Effector memory CD4-positive, alpha-beta T cell (primary cell): ENCODE measurements at regions not wholly inside any gene's neighbourhood (a gene's known extent, or its start where the extent isn't known, plus 50 kb on each side); places are given as distances from the start of the nearest gene placed in this dataset.

Experiments used
- DNase-seq, 3 donors: peaks; one replicate each; pipeline ENCODE4 v3.0.0-alpha.2; 2020
- H3K27ac ChIP-seq: 2 replicates; pipeline ENCODE4 v1.7.0; 2013; ENCODE audit warnings: mild to moderate bottlenecking, low read length, moderate library complexity; ENCODE audit not compliant: insufficient read depth, poor library complexity, severe bottlenecking
- H3K27me3 ChIP-seq: replicated peaks from 2 replicates; pipeline ENCODE4 v1.7.0; 2013; ENCODE audit warnings: mild to moderate bottlenecking, low read length; ENCODE audit not compliant: insufficient read depth, control insufficient read depth, poor library complexity, severe bottlenecking
- H3K36me3 ChIP-seq: 2 replicates; pipeline ENCODE4 v1.7.0; 2013; ENCODE audit warnings: mild to moderate bottlenecking, low read length, moderate library complexity; ENCODE audit not compliant: control insufficient read depth, insufficient read depth
- H3K4me1 ChIP-seq: 2 replicates; pipeline ENCODE4 v1.7.0; 2013; ENCODE audit warnings: low read length, mild to moderate bottlenecking; ENCODE audit not compliant: control insufficient read depth, insufficient read depth, poor library complexity, severe bottlenecking
- H3K4me3 ChIP-seq: 2 replicates; pipeline ENCODE4 v1.7.0; 2013; ENCODE audit warnings: low read length, low read depth, mild to moderate bottlenecking; ENCODE audit not compliant: insufficient read depth, poor library complexity, severe bottlenecking
- H3K9me3 ChIP-seq: 2 replicates; pipeline ENCODE4 v1.7.0; 2013; ENCODE audit warnings: mild to moderate bottlenecking, low read length, moderate library complexity; ENCODE audit not compliant: control insufficient read depth

DNA sequence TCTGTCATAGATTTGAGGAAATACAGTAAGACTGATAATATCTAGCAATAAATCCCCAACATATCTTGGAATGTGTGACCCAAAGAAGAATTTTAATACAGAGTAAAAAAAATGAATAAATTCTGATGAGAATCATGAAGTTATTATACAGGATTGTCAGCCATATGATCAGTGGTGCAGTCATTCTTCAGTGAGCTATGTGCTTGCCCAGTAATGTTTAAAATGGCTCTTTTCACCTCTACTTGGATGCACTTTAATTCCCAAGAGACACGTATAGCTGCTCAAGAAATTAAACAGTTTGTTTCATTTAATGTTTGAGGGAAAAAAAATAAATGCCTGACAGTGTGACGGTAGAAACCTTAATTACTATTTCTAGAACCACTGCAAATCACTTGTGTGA is 215.3 kb upstream of the FAM174A start:
- Histone ChIP-seq H3K4me3 (no peak overlapping the region), H3K27ac (no peak overlapping the region), H3K9me3 (no peaks in the 10 kb centered on the region), H3K36me3 (no peaks in the 10 kb centered on the region), H3K4me1 (no peaks in the 10 kb centered on the region), H3K27me3 (no peaks in the 10 kb centered on the region)
- no peak for DNase-seq

DNA sequence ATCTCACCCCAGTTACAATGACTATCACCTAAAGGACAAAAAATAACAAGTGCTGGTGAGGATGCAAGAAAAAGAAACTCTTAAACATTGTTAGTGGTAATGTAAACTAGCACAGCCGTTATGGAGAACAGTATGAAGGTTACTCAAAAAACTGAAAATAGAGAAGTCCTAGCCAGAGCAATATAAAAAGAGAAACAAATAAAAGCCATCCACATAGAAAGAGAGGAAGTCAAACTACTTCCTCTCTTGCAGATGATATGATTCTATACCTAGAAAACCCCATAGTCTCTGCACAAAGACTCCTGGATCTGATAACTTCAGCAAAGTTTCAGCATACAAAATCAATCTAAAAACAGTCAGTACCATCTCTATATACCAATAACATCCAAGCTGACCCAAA is 221.5 kb upstream of the FAM174A start:
- H3K4me1 ChIP-seq: no peaks in the 10 kb centered on the region
- H3K27ac ChIP-seq: no peak overlapping the region
- H3K36me3 ChIP-seq: no peaks in the 10 kb centered on the region
- no peaks in the 10 kb centered on the region for H3K27me3 ChIP-seq
- no peak overlapping the region for H3K4me3 ChIP-seq
- DNase-seq: no peak
- H3K9me3 ChIP-seq: no peaks in the 10 kb centered on the region

DNA sequence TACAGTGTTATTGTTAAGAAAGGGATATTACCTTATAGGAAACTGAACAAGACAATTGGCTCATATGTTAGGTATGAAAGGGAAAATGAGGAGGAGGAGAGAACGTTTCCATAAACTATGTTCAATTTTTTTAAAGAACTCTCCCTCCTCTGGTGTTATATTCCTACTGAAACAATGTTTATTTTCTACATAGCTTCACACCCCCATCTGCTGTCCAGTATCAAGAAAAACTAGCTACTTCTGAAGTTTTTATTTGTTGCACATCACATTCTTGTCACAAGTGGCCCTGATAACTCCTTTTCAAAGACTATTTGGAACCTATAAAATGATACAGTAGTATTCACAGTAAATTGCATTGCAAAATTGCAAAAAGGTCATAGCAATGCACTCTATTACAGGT is 223.4 kb upstream of the FAM174A start:
- no peak for DNase-seq
- Histone ChIP-seq H3K4me1 (no peaks in the 10 kb centered on the region), H3K27me3 (no peaks in the 10 kb centered on the region), H3K36me3 (no peaks in the 10 kb centered on the region), H3K4me3 (no peak overlapping the region), H3K9me3 (no peaks in the 10 kb centered on the region), H3K27ac (no peak overlapping the region)

DNA sequence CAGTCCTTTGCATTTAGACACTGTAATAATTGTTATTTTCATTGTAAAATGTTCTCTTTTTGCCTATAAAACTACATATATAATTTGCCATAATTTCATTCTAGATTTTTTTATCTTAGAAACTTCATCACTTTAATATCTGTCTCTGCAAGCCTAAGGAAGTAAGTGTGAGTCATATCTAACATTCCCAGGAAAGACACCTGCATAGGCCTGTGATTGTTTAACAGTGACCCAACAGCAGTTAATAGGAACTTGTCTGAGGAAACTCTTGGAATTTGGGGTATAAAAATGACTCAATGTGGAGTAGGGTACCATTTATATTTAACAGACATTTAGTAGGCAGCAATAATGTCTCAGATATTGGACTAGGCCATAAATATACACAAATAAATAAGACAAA is 229.2 kb upstream of the FAM174A start:
- no peak overlapping the region for H3K4me3 ChIP-seq
- no peaks in the 10 kb centered on the region for H3K4me1 ChIP-seq
- no peak overlapping the region for H3K27ac ChIP-seq
- H3K27me3 ChIP-seq: no peaks in the 10 kb centered on the region
- H3K9me3 ChIP-seq: no peaks in the 10 kb centered on the region
- no peak for DNase-seq
- no peaks in the 10 kb centered on the region for H3K36me3 ChIP-seq

DNA sequence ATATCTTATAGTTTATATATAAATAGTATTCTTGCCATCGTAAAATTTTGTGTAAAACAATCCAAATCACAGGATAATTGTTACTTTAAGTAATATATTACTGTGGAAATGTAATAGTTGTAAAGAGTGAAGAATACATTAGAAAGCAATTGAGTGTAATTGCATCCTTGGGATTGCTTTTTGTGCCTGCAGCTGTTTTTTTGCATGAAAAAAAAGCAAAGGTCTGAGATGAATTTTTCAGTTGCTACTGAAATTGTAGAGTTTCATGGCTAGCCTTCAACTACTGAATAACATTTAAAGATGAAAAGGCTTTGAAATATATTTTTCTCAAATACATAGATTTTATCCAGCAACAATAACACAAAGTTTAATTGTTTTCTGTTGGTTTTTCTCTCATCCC is 232.0 kb upstream of the FAM174A start:
- DNase-seq: no peak
- no peaks in the 10 kb centered on the region for H3K36me3 ChIP-seq
- H3K9me3 ChIP-seq: no peaks in the 10 kb centered on the region
- no peaks in the 10 kb centered on the region for H3K4me1 ChIP-seq
- no peak overlapping the region for H3K4me3 ChIP-seq
- H3K27ac ChIP-seq: no peak overlapping the region
- no peaks in the 10 kb centered on the region for H3K27me3 ChIP-seq

DNA sequence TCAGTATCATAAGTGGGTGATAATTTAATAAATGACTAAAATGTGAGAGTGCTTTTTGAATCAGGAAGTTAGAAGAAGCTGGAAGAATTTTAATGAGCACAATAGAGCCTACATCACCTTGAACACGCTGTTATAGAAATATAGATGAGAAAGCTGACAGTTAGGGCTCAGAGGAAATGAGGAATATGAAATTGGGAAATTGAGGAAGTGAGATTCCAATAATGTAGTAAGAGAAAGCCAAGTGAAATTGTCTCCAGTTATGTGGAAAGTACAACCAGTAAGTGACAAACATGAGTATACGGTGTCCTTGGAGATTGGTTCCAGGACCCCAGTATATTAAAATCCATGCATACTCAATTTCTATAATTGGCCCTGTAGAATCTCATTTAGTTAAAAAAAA is 235.9 kb upstream of the FAM174A start:
- H3K9me3 ChIP-seq: no peaks in the 10 kb centered on the region
- H3K27ac ChIP-seq: no peak overlapping the region
- no peaks in the 10 kb centered on the region for H3K36me3 ChIP-seq
- H3K4me3 ChIP-seq: no peak overlapping the region
- DNase-seq: no peak
- H3K27me3 ChIP-seq: no peaks in the 10 kb centered on the region
- H3K4me1 ChIP-seq: no peaks in the 10 kb centered on the region

DNA sequence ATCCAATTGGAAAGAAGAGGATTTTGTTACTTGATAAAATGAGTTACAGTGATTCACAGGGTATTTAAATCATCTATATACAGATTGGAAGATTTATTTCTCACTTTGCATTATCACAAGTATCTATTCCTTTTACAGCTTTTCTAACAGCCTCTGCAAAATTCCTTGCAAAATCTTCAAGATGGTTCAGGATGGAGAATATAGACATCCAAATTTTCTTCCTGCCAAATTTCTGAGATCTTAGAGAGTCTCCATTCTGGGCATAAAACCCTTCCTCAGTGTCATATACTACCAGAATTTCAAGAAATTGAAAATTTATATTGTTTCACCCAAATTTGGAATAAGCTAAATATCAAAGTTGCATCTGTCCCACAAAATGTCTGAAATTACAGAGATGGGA is 259.1 kb upstream of the FAM174A start:
- no peaks in the 10 kb centered on the region for H3K9me3 ChIP-seq
- H3K4me1 ChIP-seq: no peaks in the 10 kb centered on the region
- DNase-seq: no peak
- H3K36me3 ChIP-seq: no peaks in the 10 kb centered on the region
- no peak overlapping the region for H3K27ac ChIP-seq
- H3K4me3 ChIP-seq: no peak overlapping the region
- H3K27me3 ChIP-seq: no peaks in the 10 kb centered on the region

DNA sequence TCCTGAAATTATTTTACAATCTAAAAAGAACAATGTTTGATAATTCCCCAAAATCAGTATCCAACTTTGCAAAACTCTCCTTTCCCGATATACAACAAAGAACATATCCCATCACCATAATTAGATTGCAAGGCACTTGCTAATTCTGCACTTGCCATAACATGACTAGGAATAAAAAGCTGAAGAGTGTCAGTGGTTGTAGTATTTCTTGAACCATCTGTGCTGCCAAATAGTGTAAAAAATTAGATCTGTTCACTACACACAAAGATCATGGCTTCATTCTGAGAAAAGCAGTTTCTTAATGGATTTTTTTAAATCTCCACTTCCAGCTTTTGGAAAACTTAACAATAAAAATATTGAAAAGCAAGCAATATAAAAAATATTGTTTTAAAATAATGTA is 259.5 kb upstream of the FAM174A start:
- H3K27me3 ChIP-seq: no peaks in the 10 kb centered on the region
- H3K4me1 ChIP-seq: no peaks in the 10 kb centered on the region
- no peaks in the 10 kb centered on the region for H3K9me3 ChIP-seq
- H3K4me3 ChIP-seq: no peak overlapping the region
- H3K36me3 ChIP-seq: no peaks in the 10 kb centered on the region
- H3K27ac ChIP-seq: no peak overlapping the region
- DNase-seq: no peak

DNA sequence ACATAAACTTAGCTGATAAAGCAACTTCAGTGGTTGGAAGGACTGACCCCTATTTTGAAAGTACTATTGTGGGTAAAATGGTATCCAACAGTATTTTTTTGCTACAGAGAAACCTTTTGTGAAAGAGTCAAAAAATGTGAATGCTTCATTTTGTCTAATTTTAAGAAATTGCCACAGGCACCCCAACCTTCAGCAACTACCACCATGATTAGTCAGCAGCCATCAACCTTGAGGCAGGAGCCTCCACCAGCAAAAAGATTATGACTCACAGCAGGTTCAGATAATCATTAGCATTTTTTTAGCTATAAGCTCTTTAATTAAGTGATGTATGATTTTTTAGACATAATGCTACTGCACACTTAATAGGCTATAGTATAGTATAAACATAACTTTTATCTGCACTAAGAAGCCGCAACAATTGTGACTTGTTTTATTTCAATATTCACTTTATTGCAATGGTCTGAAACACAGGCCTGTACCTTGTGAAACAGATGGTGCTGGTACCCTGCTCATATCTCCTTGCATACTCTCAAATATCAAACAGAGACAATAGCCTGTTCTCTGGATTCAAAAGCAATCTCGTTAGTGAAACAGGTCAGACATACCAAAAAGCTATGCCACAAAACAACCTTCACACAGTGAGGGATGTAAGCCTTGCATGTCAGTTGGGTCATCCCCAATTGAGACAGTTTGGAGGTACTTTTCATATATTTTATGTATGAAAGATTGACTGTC is 261.2 kb upstream of the FAM174A start:
- Histone ChIP-seq H3K27ac (no peak overlapping the region), H3K27me3 (no peaks in the 10 kb centered on the region), H3K9me3 (no peaks in the 10 kb centered on the region), H3K4me1 (no peaks in the 10 kb centered on the region), H3K4me3 (no peak overlapping the region), H3K36me3 (no peaks in the 10 kb centered on the region)
- no peak for DNase-seq

DNA sequence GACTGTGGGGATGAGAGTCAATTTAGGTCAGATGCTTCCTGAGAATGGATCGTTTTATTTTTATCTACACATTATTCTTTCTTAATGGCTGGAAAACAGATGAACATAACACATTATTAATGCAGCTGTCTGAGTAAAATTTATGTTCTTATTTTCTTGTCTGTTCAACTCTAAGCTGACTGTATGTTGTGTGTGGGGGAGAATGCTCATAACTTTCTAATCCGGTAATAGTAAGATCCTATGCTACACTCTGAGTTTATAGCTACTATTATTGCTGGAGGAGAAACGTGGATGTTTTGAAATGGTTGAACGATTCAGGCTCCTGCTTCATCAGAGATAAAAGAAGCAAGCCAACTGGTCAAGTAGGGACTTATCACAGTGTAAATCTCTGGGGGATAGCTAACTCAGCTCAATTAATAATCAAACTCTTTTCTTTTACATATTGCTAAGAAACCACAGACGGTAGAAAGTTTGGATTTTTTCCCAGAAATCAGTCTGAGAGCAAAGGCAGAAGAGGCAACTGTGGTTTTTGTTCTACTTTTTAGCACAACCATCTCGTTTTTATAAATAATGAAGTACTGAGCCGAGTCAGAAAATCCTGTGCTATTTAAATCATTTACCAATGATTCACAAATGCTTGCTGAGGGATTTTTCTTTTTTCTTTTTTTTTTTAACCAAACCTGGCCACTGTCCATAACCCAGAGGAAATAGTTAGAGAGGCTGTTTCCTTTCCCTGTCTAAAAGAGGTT is 265.0 kb upstream of the FAM174A start:
- DNase-seq: no peak

More for the DNA sequence above, 265.0 kb upstream of the FAM174A start:
- H3K4me3 ChIP-seq: no peak overlapping the region
- H3K27me3 ChIP-seq: no peaks in the 10 kb centered on the region
- no peaks in the 10 kb centered on the region for H3K4me1 ChIP-seq
- no peaks in the 10 kb centered on the region for H3K9me3 ChIP-seq
- H3K36me3 ChIP-seq: no peaks in the 10 kb centered on the region
- no peak overlapping the region for H3K27ac ChIP-seq
